ENCODE measurements at regions not wholly inside any gene's neighbourhood (a gene's known extent, or its start where the extent isn't known, plus 50 kb on each side); places are given as distances from the start of the nearest gene placed in this dataset.

- DNase-seq (ENCODE audit: low read depth), result no peak
- no peak overlapping the region for H3K4me3 ChIP-seq (replicated peaks; ENCODE audit: low read depth, low read length)
- no peak for TF ChIP-seq CTCF (IDR thresholded peaks at IDR 0.05; ENCODE audit: low read length, missing control alignments)
Observed at GRCh38 chrX:14411326-14411725, 118.0 kb upstream of the GLRA2 start.

GRCh38 chrX:14409341-14409740 lies 120.0 kb upstream of the GLRA2 start:
- TF ChIP-seq CTCF (IDR thresholded peaks at IDR 0.05; ENCODE audit: low read length, missing control alignments), result no peak
- H3K4me3 ChIP-seq (replicated peaks; ENCODE audit: low read depth, low read length), result no peak overlapping the region
- DNase-seq (ENCODE audit: low read depth), result peak; percentile 2

GRCh38 chrX:14406225-14406624 lies 123.1 kb upstream of the GLRA2 start:
- no peak for DNase-seq (ENCODE audit: low read depth)
- H3K4me3 ChIP-seq (replicated peaks; ENCODE audit: low read depth, low read length), result no peak overlapping the region
- TF ChIP-seq CTCF (IDR thresholded peaks at IDR 0.05; ENCODE audit: low read length, missing control alignments), result no peak

- H3K4me3 ChIP-seq (replicated peaks; ENCODE audit: low read depth, low read length), result no peak overlapping the region
- DNase-seq (ENCODE audit: low read depth), result no peak
- no peak for TF ChIP-seq CTCF (IDR thresholded peaks at IDR 0.05; ENCODE audit: low read length, missing control alignments)
Observed at GRCh38 chrX:14398725-14399124, 130.6 kb upstream of the GLRA2 start.

- no peak overlapping the region for H3K4me3 ChIP-seq (replicated peaks; ENCODE audit: low read depth, low read length)
- DNase-seq (ENCODE audit: low read depth), result no peak
- no peak for TF ChIP-seq CTCF (IDR thresholded peaks at IDR 0.05; ENCODE audit: low read length, missing control alignments)
Observed at GRCh38 chrX:14389682-14390081, 139.7 kb upstream of the GLRA2 start.

GRCh38 chrX:14386981-14387380 lies 142.4 kb upstream of the GLRA2 start:
- DNase-seq (ENCODE audit: low read depth), result no peak
- no peak for TF ChIP-seq CTCF (IDR thresholded peaks at IDR 0.05; ENCODE audit: low read length, missing control alignments)

GRCh38 chrX:14380044-14380443 lies 149.3 kb upstream of the GLRA2 start:
- no peak for DNase-seq (ENCODE audit: low read depth)
- H3K4me3 ChIP-seq (replicated peaks; ENCODE audit: low read depth, low read length), result no peak overlapping the region
- no peak for TF ChIP-seq CTCF (IDR thresholded peaks at IDR 0.05; ENCODE audit: low read length, missing control alignments)

More at GRCh38 chrX:14386981-14387380, 142.4 kb upstream of the GLRA2 start:
- H3K4me3 ChIP-seq (replicated peaks; ENCODE audit: low read depth, low read length), result no peak overlapping the region

All from fibroblast of pulmonary artery (primary cell).